GM23338 (cell line): ENCODE measurements at regions not wholly inside any gene's neighbourhood (a gene's known extent, or its start where the extent isn't known, plus 50 kb on each side); places are given as distances from the start of the nearest gene placed in this dataset.
"Not testable (repeated sequence)": the region's sequence is repeated elsewhere in the genome, so short reads cannot be mapped to it uniquely, and the experiment has no call there.

ENCODE experiments used
- CREB1 ChIP-seq: fragments of 250-450 bp; sonication (Bioruptor Pico); IDR thresholded peaks from 2 replicates; pipeline ENCODE4 v1.5.0; 2020; ENCODE audit warnings: low read depth, mild to moderate bottlenecking, moderate library complexity
- EZH2 ChIP-seq: fragments of 200-600 bp; sonication (generic); IDR thresholded peaks from one replicate; pipeline ENCODE4 v1.8.0; 2017; ENCODE audit warnings: antibody characterized with exemption, mild to moderate bottlenecking, low read depth; ENCODE audit not compliant: unreplicated experiment
- EZH2phosphoT487 ChIP-seq: fragments of 200-600 bp; sonication (generic); IDR thresholded peaks from one replicate; pipeline ENCODE4 v1.8.1; 2018; ENCODE audit warnings: antibody characterized with exemption; ENCODE audit not compliant: unreplicated experiment
- NANOG ChIP-seq: IDR thresholded peaks from 2 replicates; pipeline ENCODE4 v1.6.1; 2016; ENCODE audit warnings: antibody characterized with exemption, borderline replicate concordance
- POLR2AphosphoS5 ChIP-seq: IDR thresholded peaks from 2 replicates; pipeline ENCODE4 v1.6.1; 2016; ENCODE audit warnings: antibody characterized with exemption, low read depth
- ZNF331 ChIP-seq: fragments of 250-450 bp; sonication (Bioruptor Pico); IDR thresholded peaks from 2 replicates; pipeline ENCODE4 v1.5.0; 2020; ENCODE audit warnings: low read depth, mild to moderate bottlenecking, moderate library complexity
- TF ChIP-seq, protein P1 (sequence below), 2 experiments: fragments of 200-600 bp in 1 of 2; sonication (generic) in 1 of 2; conservative IDR thresholded peaks; 2 replicates each; pipeline versions ENCODE4 v1.5.1 to v1.6.1; 2016 to 2017; ENCODE audit warnings: antibody characterized with exemption in 2 of 2, low read depth in 2 of 2, mild to moderate bottlenecking in 2 of 2, moderate library complexity in 1 of 2
- TF ChIP-seq, protein P2 (sequence below): IDR thresholded peaks from one replicate; pipeline ENCODE4 v1.6.1; 2018; ENCODE audit warnings: antibody characterized with exemption; ENCODE audit not compliant: unreplicated experiment
- TF ChIP-seq, protein P3 (sequence below): IDR thresholded peaks from 2 replicates; pipeline ENCODE4 v1.6.1; 2016; ENCODE audit warnings: antibody characterized with exemption
- TF ChIP-seq, protein P4 (sequence below): fragments of 250-450 bp; sonication (Bioruptor Pico); IDR thresholded peaks from 2 replicates; pipeline ENCODE4 v1.5.0; 2020; ENCODE audit warnings: mild to moderate bottlenecking, moderate library complexity

DNA sequence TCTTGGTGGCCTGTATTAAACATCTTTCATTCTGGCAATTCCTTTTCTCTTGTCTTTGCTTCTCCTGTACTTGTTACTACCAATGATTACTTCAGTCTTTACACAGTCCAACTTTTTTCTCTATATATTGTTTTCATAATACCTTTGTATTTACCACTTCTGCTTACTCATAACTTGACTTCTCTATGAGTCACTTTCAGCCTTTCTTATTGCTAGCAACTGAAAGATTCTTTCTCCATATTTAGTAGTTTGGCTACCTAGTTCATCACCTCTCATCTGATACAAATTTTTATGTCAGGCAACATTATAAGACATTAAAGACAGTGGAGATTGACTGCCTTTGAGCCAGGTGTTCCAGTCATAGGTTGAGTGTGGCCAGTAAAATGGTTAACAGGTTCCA lies 893.3 kb downstream of the NAP1L3 start:
- not testable (repeated sequence) for TF ChIP-seq EZH2; POLR2AphosphoS5; CREB1 (CRISPR knock-in tag); NANOG; EZH2phosphoT487; ZNF331 (CRISPR knock-in tag)
- TF ChIP-seq, protein P1, sequence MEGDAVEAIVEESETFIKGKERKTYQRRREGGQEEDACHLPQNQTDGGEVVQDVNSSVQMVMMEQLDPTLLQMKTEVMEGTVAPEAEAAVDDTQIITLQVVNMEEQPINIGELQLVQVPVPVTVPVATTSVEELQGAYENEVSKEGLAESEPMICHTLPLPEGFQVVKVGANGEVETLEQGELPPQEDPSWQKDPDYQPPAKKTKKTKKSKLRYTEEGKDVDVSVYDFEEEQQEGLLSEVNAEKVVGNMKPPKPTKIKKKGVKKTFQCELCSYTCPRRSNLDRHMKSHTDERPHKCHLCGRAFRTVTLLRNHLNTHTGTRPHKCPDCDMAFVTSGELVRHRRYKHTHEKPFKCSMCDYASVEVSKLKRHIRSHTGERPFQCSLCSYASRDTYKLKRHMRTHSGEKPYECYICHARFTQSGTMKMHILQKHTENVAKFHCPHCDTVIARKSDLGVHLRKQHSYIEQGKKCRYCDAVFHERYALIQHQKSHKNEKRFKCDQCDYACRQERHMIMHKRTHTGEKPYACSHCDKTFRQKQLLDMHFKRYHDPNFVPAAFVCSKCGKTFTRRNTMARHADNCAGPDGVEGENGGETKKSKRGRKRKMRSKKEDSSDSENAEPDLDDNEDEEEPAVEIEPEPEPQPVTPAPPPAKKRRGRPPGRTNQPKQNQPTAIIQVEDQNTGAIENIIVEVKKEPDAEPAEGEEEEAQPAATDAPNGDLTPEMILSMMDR (conservative IDR thresholded peaks at IDR 0.05; ENCODE audit: low read depth in 2 of 2) = not testable (repeated sequence)
- TF ChIP-seq, protein P2, sequence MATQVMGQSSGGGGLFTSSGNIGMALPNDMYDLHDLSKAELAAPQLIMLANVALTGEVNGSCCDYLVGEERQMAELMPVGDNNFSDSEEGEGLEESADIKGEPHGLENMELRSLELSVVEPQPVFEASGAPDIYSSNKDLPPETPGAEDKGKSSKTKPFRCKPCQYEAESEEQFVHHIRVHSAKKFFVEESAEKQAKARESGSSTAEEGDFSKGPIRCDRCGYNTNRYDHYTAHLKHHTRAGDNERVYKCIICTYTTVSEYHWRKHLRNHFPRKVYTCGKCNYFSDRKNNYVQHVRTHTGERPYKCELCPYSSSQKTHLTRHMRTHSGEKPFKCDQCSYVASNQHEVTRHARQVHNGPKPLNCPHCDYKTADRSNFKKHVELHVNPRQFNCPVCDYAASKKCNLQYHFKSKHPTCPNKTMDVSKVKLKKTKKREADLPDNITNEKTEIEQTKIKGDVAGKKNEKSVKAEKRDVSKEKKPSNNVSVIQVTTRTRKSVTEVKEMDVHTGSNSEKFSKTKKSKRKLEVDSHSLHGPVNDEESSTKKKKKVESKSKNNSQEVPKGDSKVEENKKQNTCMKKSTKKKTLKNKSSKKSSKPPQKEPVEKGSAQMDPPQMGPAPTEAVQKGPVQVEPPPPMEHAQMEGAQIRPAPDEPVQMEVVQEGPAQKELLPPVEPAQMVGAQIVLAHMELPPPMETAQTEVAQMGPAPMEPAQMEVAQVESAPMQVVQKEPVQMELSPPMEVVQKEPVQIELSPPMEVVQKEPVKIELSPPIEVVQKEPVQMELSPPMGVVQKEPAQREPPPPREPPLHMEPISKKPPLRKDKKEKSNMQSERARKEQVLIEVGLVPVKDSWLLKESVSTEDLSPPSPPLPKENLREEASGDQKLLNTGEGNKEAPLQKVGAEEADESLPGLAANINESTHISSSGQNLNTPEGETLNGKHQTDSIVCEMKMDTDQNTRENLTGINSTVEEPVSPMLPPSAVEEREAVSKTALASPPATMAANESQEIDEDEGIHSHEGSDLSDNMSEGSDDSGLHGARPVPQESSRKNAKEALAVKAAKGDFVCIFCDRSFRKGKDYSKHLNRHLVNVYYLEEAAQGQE = not testable (repeated sequence)
- TF ChIP-seq, protein P3, sequence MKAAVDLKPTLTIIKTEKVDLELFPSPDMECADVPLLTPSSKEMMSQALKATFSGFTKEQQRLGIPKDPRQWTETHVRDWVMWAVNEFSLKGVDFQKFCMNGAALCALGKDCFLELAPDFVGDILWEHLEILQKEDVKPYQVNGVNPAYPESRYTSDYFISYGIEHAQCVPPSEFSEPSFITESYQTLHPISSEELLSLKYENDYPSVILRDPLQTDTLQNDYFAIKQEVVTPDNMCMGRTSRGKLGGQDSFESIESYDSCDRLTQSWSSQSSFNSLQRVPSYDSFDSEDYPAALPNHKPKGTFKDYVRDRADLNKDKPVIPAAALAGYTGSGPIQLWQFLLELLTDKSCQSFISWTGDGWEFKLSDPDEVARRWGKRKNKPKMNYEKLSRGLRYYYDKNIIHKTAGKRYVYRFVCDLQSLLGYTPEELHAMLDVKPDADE = not testable (repeated sequence)
- TF ChIP-seq, protein P4, sequence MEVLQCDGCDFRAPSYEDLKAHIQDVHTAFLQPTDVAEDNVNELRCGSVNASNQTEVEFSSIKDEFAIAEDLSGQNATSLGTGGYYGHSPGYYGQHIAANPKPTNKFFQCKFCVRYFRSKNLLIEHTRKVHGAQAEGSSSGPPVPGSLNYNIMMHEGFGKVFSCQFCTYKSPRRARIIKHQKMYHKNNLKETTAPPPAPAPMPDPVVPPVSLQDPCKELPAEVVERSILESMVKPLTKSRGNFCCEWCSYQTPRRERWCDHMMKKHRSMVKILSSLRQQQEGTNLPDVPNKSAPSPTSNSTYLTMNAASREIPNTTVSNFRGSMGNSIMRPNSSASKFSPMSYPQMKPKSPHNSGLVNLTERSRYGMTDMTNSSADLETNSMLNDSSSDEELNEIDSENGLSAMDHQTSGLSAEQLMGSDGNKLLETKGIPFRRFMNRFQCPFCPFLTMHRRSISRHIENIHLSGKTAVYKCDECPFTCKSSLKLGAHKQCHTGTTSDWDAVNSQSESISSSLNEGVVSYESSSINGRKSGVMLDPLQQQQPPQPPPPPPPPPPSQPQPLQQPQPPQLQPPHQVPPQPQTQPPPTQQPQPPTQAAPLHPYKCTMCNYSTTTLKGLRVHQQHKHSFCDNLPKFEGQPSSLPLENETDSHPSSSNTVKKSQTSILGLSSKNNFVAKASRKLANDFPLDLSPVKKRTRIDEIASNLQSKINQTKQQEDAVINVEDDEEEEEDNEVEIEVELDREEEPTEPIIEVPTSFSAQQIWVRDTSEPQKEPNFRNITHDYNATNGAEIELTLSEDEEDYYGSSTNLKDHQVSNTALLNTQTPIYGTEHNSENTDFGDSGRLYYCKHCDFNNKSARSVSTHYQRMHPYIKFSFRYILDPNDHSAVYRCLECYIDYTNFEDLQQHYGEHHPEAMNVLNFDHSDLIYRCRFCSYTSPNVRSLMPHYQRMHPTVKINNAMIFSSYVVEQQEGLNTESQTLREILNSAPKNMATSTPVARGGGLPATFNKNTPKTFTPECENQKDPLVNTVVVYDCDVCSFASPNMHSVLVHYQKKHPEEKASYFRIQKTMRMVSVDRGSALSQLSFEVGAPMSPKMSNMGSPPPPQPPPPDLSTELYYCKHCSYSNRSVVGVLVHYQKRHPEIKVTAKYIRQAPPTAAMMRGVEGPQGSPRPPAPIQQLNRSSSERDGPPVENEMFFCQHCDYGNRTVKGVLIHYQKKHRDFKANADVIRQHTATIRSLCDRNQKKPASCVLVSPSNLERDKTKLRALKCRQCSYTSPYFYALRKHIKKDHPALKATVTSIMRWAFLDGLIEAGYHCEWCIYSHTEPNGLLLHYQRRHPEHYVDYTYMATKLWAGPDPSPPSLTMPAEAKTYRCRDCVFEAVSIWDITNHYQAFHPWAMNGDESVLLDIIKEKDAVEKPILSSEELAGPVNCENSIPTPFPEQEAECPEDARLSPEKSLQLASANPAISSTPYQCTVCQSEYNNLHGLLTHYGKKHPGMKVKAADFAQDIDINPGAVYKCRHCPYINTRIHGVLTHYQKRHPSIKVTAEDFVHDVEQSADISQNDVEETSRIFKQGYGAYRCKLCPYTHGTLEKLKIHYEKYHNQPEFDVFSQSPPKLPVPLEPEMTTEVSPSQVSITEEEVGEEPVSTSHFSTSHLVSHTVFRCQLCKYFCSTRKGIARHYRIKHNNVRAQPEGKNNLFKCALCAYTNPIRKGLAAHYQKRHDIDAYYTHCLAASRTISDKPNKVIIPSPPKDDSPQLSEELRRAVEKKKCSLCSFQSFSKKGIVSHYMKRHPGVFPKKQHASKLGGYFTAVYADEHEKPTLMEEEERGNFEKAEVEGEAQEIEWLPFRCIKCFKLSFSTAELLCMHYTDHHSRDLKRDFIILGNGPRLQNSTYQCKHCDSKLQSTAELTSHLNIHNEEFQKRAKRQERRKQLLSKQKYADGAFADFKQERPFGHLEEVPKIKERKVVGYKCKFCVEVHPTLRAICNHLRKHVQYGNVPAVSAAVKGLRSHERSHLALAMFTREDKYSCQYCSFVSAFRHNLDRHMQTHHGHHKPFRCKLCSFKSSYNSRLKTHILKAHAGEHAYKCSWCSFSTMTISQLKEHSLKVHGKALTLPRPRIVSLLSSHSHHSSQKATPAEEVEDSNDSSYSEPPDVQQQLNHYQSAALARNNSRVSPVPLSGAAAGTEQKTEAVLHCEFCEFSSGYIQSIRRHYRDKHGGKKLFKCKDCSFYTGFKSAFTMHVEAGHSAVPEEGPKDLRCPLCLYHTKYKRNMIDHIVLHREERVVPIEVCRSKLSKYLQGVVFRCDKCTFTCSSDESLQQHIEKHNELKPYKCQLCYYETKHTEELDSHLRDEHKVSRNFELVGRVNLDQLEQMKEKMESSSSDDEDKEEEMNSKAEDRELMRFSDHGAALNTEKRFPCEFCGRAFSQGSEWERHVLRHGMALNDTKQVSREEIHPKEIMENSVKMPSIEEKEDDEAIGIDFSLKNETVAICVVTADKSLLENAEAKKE (CRISPR knock-in tag) = not testable (repeated sequence)
